ENCODE measurements at regions not wholly inside any gene's neighbourhood (a gene's known extent, or its start where the extent isn't known, plus 50 kb on each side); places are given as distances from the start of the nearest gene placed in this dataset.

- no peaks in the 10 kb centered on the region for H3K36me3 ChIP-seq (ENCODE audit: low read depth)
- intact Hi-C loops (cut with DNase I, micrococcal nuclease), result no loop called here
- H3K9me3 ChIP-seq, result no peaks in the 10 kb centered on the region
- TF ChIP-seq, protein P1, sequence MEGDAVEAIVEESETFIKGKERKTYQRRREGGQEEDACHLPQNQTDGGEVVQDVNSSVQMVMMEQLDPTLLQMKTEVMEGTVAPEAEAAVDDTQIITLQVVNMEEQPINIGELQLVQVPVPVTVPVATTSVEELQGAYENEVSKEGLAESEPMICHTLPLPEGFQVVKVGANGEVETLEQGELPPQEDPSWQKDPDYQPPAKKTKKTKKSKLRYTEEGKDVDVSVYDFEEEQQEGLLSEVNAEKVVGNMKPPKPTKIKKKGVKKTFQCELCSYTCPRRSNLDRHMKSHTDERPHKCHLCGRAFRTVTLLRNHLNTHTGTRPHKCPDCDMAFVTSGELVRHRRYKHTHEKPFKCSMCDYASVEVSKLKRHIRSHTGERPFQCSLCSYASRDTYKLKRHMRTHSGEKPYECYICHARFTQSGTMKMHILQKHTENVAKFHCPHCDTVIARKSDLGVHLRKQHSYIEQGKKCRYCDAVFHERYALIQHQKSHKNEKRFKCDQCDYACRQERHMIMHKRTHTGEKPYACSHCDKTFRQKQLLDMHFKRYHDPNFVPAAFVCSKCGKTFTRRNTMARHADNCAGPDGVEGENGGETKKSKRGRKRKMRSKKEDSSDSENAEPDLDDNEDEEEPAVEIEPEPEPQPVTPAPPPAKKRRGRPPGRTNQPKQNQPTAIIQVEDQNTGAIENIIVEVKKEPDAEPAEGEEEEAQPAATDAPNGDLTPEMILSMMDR (IDR thresholded peaks at IDR 0.05), result no peak
- H3K4me3 ChIP-seq, result no peak overlapping the region
- no peaks in the 10 kb centered on the region for H3K4me1 ChIP-seq (ENCODE audit: low read depth)
- ATAC-seq (peak; percentile 75), DNase-seq (peak in 1 of 3 donors; percentile 39)
Observed at GRCh38 chr7:25557379-25557917, 329.2 kb upstream of the NPVF start.

GRCh38 chr7:25557930-25558329, 329.6 kb upstream of the NPVF start:
- TF ChIP-seq, protein P1 (IDR thresholded peaks at IDR 0.05), result no peak
- no peaks in the 10 kb centered on the region for H3K36me3 ChIP-seq (ENCODE audit: low read depth)
- intact Hi-C loops (cut with DNase I, micrococcal nuclease), result no loop called here
- no peaks in the 10 kb centered on the region for H3K4me1 ChIP-seq (ENCODE audit: low read depth)
- ATAC-seq (peak; percentile 68), DNase-seq (no peak)
- no peaks in the 10 kb centered on the region for H3K9me3 ChIP-seq
- no peak overlapping the region for H3K4me3 ChIP-seq

GRCh38 chr7:25558605-25559004, 330.3 kb upstream of the NPVF start:
- Histone ChIP-seq H3K36me3 (ENCODE audit: low read depth) (no peaks in the 10 kb centered on the region), H3K4me3 (no peak overlapping the region), H3K9me3 (no peaks in the 10 kb centered on the region), H3K4me1 (ENCODE audit: low read depth) (no peaks in the 10 kb centered on the region)
- ATAC-seq (no peak), DNase-seq (no peak)
- intact Hi-C loops (cut with DNase I, micrococcal nuclease), result no loop called here
- TF ChIP-seq, protein P1 (IDR thresholded peaks at IDR 0.05), result no peak

GRCh38 chr7:25559581-25560367, 331.5 kb upstream of the NPVF start:
- Histone ChIP-seq H3K9me3 (no peaks in the 10 kb centered on the region), H3K4me1 (ENCODE audit: low read depth) (no peaks in the 10 kb centered on the region), H3K4me3 (no peak overlapping the region), H3K36me3 (ENCODE audit: low read depth) (no peaks in the 10 kb centered on the region)
- TF ChIP-seq, protein P1 (IDR thresholded peaks at IDR 0.05), result no peak
- intact Hi-C loops (cut with DNase I, micrococcal nuclease), result loop anchor here (5.0 to 10.0 kb wide), 2 partner anchors 302 to 305 kb away; no protein-coding TSS in a partner anchor
- DNase-seq (no peak), ATAC-seq (no peak)

- intact Hi-C loops (cut with DNase I, micrococcal nuclease), result loop anchor here (5.0 to 10.0 kb wide), 2 partner anchors 305 to 308 kb away; no protein-coding TSS in a partner anchor
- no peaks in the 10 kb centered on the region for H3K4me1 ChIP-seq (ENCODE audit: low read depth)
Observed at GRCh38 chr7:25562673-25563182, 334.4 kb upstream of the NPVF start.

More at GRCh38 chr7:25562673-25563182, 334.4 kb upstream of the NPVF start:
- ATAC-seq (no peak), DNase-seq (no peak)
- TF ChIP-seq, protein P1 (IDR thresholded peaks at IDR 0.05), result no peak
- no peaks in the 10 kb centered on the region for H3K9me3 ChIP-seq
- no peak overlapping the region for H3K4me3 ChIP-seq
- H3K36me3 ChIP-seq (ENCODE audit: low read depth), result no peaks in the 10 kb centered on the region
